Upper lobe of left lung (tissue), 6 donors: ENCODE measurements at regions not wholly inside any gene's neighbourhood (a gene's known extent, or its start where the extent isn't known, plus 50 kb on each side); places are given as distances from the start of the nearest gene placed in this dataset.

Experiments
- ATAC-seq, 2 donors: fragments of 200-7000 bp; cut with Tn5 transposase; one replicate each; pipeline ENCODE4 v1.9.1; 2022; ENCODE audit warnings: mild to moderate bottlenecking in 2 of 2, moderate library complexity in 2 of 2; ENCODE audit not compliant: low FRiP score in 2 of 2
- DNase-seq, 2 donors: peaks; one replicate each; pipeline ENCODE4 v3.0.0-alpha.2; 2019 to 2020
- H3K27ac ChIP-seq, 4 donors: fragments of 200-600 bp; sonication (generic); one replicate each; pipeline ENCODE4 v1.5.1; 2016 to 2019
- H3K27me3 ChIP-seq, 4 donors: fragments of 200-600 bp; sonication (generic); one replicate each; pipeline ENCODE4 v1.5.1; 2017 to 2019
- H3K36me3 ChIP-seq, 4 donors: fragments of 200-600 bp; sonication (generic); one replicate each; pipeline ENCODE4 v1.5.1; 2016 to 2019
- H3K4me1 ChIP-seq, 4 donors: fragments of 200-600 bp; sonication (generic); one replicate each; pipeline ENCODE4 v1.5.1; 2018 to 2019
- H3K4me3 ChIP-seq, 4 donors: fragments of 200-600 bp; sonication (generic); one replicate each; pipeline ENCODE4 v1.5.1; 2017 to 2019; ENCODE audit warnings: mild to moderate bottlenecking in 2 of 4, moderate library complexity in 1 of 4
- H3K9me3 ChIP-seq, 4 donors: fragments of 200-600 bp; sonication (generic); one replicate each; pipeline ENCODE4 v1.5.1; 2018 to 2019
- CTCF ChIP-seq, 6 experiments: fragments of 450-650 bp in 4 of 6; fragments of 200-600 bp in 2 of 6; sonication (generic) in 2 of 6; IDR thresholded peaks; one replicate each; pipeline ENCODE4 v1.5.1; 2016 to 2019; ENCODE audit warnings: antibody characterized with exemption in 6 of 6
- EP300 ChIP-seq, 4 donors: sonication (generic); formaldehyde crosslinking; IDR thresholded peaks; one replicate each; pipeline ENCODE4 v1.5.1; 2017; ENCODE audit warnings: antibody characterized with exemption in 4 of 4, control low read depth in 2 of 4
- POLR2A ChIP-seq, 4 donors: fragments of 450-650 bp; IDR thresholded peaks; one replicate each; pipeline ENCODE4 v1.5.1; 2016 to 2017; ENCODE audit warnings: antibody characterized with exemption in 4 of 4, mild to moderate bottlenecking in 2 of 4
- POLR2AphosphoS5 ChIP-seq, 2 donors: sonication (generic); formaldehyde crosslinking; IDR thresholded peaks; one replicate each; pipeline ENCODE4 v1.5.1; 2017; ENCODE audit warnings: antibody characterized with exemption in 2 of 2
- WGBS, 2 donors: methylation state at CpG; one replicate each; pipeline ENCODE4 v1.1.5; 2017 to 2018; 5-methylcytosine and 5-hydroxymethylcytosine counted together
- donor health status: DM: no; HTN: no; CAD: no; lungs with moderate emphysema.
- donor health status: DM: no; HTN: yes; CAD: no; lungs with severe emphysema.

DNA sequence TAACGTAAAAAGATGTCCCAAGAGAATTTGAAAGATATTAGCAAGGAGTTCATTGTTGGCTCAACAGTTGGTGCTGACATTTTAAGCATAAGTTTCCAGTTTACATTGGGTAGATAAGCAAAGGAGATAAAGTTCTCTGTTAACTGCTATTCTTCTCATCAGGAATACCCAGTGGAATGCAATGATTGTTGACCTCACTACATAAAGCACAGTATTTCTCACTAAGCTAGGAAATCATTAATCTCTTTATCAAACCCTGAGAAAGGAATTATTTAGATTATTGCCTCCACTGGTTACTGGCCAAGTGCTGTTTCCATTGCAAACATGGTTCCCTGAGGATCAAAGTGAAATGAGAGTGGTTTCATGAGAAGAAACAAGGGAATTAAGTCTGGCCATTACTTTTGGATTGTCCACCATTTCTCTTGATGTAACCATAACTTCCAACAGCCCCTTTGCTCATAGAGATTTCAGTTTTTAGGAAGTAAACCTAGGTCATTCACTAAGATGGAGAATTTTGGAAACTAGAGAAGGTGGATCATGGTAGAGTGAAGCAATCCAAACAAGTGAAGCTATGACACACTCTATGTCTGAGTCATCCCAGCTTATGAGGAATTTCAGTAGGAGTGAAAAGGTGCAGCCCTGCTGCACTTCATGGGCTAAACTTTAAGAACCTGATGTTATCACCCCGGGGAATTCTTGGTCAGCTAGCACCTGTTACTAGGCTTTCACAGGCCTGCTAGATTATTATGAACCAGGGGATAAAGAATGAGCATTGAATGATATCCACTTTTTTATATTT, 163.4 kb downstream of the AREG start:
- TF ChIP-seq CTCF (IDR thresholded peaks at IDR 0.05) (no peak), EP300 (IDR thresholded peaks at IDR 0.05) (no peak), POLR2A (IDR thresholded peaks at IDR 0.05) (no peak), POLR2AphosphoS5 (IDR thresholded peaks at IDR 0.05) (no peak)
- ATAC-seq (no peak), DNase-seq (no peak)
- no peaks in the 10 kb centered on the region for H3K36me3 ChIP-seq
- no peaks in the 10 kb centered on the region for H3K4me1 ChIP-seq
- H3K9me3 ChIP-seq: no peaks in the 10 kb centered on the region
- WGBS, 2 donors: 91 to 94% methylated on average over 2 of the region's 2 CpGs
- no peaks in the 10 kb centered on the region for H3K27me3 ChIP-seq
- no peak overlapping the region for H3K4me3 ChIP-seq
- H3K27ac ChIP-seq: no peak overlapping the region

DNA sequence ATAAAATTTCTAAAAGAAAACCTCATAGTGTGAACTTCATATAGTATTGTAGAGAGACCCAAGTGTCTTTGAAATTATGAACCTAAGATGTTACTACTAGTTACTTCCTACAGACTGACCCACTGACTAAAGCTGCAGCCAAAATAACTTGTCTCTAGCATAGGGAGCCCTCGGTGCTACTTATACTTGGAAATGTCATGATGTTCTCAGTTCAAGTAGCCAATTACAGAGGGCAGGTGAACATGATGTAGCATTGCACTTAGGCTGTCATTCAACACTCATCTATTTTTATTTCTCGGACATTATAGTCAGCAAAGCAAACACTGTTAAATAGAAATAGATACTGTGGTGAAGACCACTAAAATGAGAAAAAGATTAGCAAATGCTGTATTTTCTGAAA, 165.6 kb downstream of the AREG start:
- Histone ChIP-seq H3K27me3 (no peaks in the 10 kb centered on the region), H3K27ac (no peak overlapping the region), H3K4me1 (no peaks in the 10 kb centered on the region), H3K4me3 (no peak overlapping the region), H3K36me3 (no peaks in the 10 kb centered on the region), H3K9me3 (no peaks in the 10 kb centered on the region)
- TF ChIP-seq CTCF (IDR thresholded peaks at IDR 0.05) (no peak), POLR2AphosphoS5 (IDR thresholded peaks at IDR 0.05) (no peak), EP300 (IDR thresholded peaks at IDR 0.05) (no peak), POLR2A (IDR thresholded peaks at IDR 0.05) (no peak)
- DNase-seq (no peak), ATAC-seq (no peak)
- WGBS, 2 donors: 75 to 83% methylated on average over 2 of the region's 2 CpGs

DNA sequence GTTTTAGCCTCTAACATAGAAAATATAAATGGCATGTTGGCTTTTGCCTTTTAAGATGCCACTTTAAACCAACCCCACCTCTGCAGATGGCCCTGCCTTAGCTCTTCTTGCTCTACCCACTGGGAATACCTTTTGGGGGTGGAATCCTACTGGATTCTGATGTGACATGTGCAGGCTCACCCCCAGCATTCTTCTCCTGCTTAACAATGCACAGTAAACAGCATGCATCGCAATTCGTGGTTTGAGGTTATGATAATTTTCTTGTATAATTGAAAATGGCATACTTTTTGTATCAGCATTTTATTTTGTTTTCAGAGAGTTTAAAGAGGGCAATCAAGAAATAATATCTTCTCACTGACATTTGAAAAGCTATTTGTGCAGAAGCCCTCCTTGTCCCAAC, 167.9 kb downstream of the AREG start:
- Histone ChIP-seq H3K4me3 (no peak overlapping the region), H3K27ac (no peak overlapping the region), H3K27me3 (no peaks in the 10 kb centered on the region), H3K36me3 (no peaks in the 10 kb centered on the region), H3K4me1 (peaks cover 0 to 1% (median 0%) of the 10 kb centered on the region in 4 donors), H3K9me3 (no peaks in the 10 kb centered on the region)
- 91 to 95% methylated on average over 2 of the region's 2 CpGs for WGBS, 2 donors
- TF ChIP-seq CTCF (IDR thresholded peaks at IDR 0.05): no peak
- ATAC-seq (no peak), DNase-seq (no peak)

- no peaks in the 10 kb centered on the region for H3K27me3 ChIP-seq
- no peak overlapping the region for H3K27ac ChIP-seq
- TF ChIP-seq CTCF (IDR thresholded peaks at IDR 0.05): no peak
- H3K4me3 ChIP-seq: no peak overlapping the region
- peaks cover 0 to 6% (median 0%) of the 10 kb centered on the region in 4 donors for H3K4me1 ChIP-seq
- WGBS, 2 donors: 67 to 69% methylated on average over 2 of the region's 2 CpGs
- H3K36me3 ChIP-seq: no peaks in the 10 kb centered on the region
- ATAC-seq: no peak
- H3K9me3 ChIP-seq: no peaks in the 10 kb centered on the region
- DNase-seq: no peak
Measured at GRCh38 chr4:74613266-74613665, 168.3 kb downstream of the AREG start.

- Histone ChIP-seq H3K27me3 (no peaks in the 10 kb centered on the region), H3K36me3 (no peaks in the 10 kb centered on the region), H3K9me3 (no peaks in the 10 kb centered on the region), H3K27ac (no peak overlapping the region), H3K4me1 (peaks cover 0 to 15% (median 2%) of the 10 kb centered on the region in 4 donors), H3K4me3 (no peak overlapping the region)
- DNase-seq (no peak), ATAC-seq (no peak)
- no peak for TF ChIP-seq CTCF (IDR thresholded peaks at IDR 0.05)
- no peak for TF ChIP-seq EP300 (IDR thresholded peaks at IDR 0.05)
- TF ChIP-seq POLR2A (IDR thresholded peaks at IDR 0.05): no peak
- no peak for TF ChIP-seq POLR2AphosphoS5 (IDR thresholded peaks at IDR 0.05)
- 65 to 91% methylated on average over 2 of the region's 2 CpGs for WGBS, 2 donors
Measured at GRCh38 chr4:74615411-74615810, 170.5 kb downstream of the AREG start.
